ENCODE measurements at regions not wholly inside any gene's neighbourhood (a gene's known extent, or its start where the extent isn't known, plus 50 kb on each side); places are given as distances from the start of the nearest gene placed in this dataset.
A peak's percentile ranks its signal among the peaks of the same experiment; 100 is the strongest.

- DNase-seq (ENCODE audit: low spot score), result no peak
Measured at GRCh38 chr6:44635486-44635885, 248.0 kb downstream of the CDC5L start.

- no peak for DNase-seq (ENCODE audit: low spot score)
Measured at GRCh38 chr6:44636561-44637248, 249.2 kb downstream of the CDC5L start.

GRCh38 chr6:44641344-44642031, 254.0 kb downstream of the CDC5L start:
- DNase-seq (ENCODE audit: low spot score), result no peak

GRCh38 chr6:44642349-44642748, 254.8 kb downstream of the CDC5L start:
- no peak for DNase-seq (ENCODE audit: low spot score)

GRCh38 chr6:44642870-44643522, 255.5 kb downstream of the CDC5L start:
- DNase-seq (ENCODE audit: low spot score), result no peak

- DNase-seq (ENCODE audit: low spot score), result no peak
Measured at GRCh38 chr6:44645276-44645675, 257.8 kb downstream of the CDC5L start.

GRCh38 chr6:44646355-44646754, 258.8 kb downstream of the CDC5L start:
- DNase-seq (ENCODE audit: low spot score), result no peak

- DNase-seq (ENCODE audit: low spot score), result no peak
Measured at GRCh38 chr6:44649365-44650025, 262.0 kb downstream of the CDC5L start.

GRCh38 chr6:44650495-44650894, 263.0 kb downstream of the CDC5L start:
- DNase-seq (ENCODE audit: low spot score), result no peak

GRCh38 chr6:44650947-44651346, 263.4 kb downstream of the CDC5L start:
- DNase-seq (ENCODE audit: low spot score), result no peak

GRCh38 chr6:44651604-44652003, 264.1 kb downstream of the CDC5L start:
- no peak for DNase-seq (ENCODE audit: low spot score)

- DNase-seq (ENCODE audit: low spot score), result no peak
Measured at GRCh38 chr6:44652547-44652946, 265.0 kb downstream of the CDC5L start.

GRCh38 chr6:44653091-44653490, 265.6 kb downstream of the CDC5L start:
- no peak for DNase-seq (ENCODE audit: low spot score)

- DNase-seq (ENCODE audit: low spot score), result no peak
Measured at GRCh38 chr6:44653761-44654218, 266.3 kb downstream of the CDC5L start.

- peak; percentile 69 for DNase-seq (ENCODE audit: low spot score)
Measured at GRCh38 chr6:44655412-44656342, 268.2 kb downstream of the CDC5L start.

- DNase-seq (ENCODE audit: low spot score), result no peak
Measured at GRCh38 chr6:44656691-44657090, 269.2 kb downstream of the CDC5L start.

GRCh38 chr6:44657206-44657819, 269.8 kb downstream of the CDC5L start:
- no peak for DNase-seq (ENCODE audit: low spot score)

GRCh38 chr6:44658571-44658970, 271.1 kb downstream of the CDC5L start:
- DNase-seq (ENCODE audit: low spot score), result no peak

- DNase-seq (ENCODE audit: low spot score), result no peak
Measured at GRCh38 chr6:44659726-44660125, 272.2 kb downstream of the CDC5L start.

GRCh38 chr6:44660561-44661220, 273.2 kb downstream of the CDC5L start:
- DNase-seq (ENCODE audit: low spot score), result no peak
